ENCODE measurements at regions not wholly inside any gene's neighbourhood (a gene's known extent, or its start where the extent isn't known, plus 50 kb on each side); places are given as distances from the start of the nearest gene placed in this dataset.

DNA sequence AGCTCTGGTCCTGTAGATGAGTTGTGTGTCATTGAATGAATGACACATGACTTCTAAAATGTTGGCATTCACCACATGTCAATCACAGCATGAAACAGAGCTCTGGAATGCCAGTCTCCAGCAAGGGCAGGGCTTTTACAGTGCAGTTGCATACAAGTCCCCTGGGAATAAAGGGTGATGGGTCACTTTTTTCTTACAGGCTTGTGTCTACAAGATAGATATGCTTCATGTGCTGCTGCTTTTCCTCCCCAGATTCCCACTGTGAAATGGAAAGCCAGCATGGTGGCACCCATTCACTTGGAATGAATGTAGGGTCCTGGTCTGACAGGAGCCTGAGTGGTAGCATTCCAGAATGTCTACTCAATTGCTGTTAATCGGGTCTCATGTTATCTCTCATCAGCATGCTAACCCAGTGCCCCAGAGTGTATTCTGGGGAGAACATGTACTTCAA, 159.1 kb upstream of the KIT start:
- peak; percentile 9 for DNase-seq (ENCODE audit: low read depth)
- TF ChIP-seq, protein P1, sequence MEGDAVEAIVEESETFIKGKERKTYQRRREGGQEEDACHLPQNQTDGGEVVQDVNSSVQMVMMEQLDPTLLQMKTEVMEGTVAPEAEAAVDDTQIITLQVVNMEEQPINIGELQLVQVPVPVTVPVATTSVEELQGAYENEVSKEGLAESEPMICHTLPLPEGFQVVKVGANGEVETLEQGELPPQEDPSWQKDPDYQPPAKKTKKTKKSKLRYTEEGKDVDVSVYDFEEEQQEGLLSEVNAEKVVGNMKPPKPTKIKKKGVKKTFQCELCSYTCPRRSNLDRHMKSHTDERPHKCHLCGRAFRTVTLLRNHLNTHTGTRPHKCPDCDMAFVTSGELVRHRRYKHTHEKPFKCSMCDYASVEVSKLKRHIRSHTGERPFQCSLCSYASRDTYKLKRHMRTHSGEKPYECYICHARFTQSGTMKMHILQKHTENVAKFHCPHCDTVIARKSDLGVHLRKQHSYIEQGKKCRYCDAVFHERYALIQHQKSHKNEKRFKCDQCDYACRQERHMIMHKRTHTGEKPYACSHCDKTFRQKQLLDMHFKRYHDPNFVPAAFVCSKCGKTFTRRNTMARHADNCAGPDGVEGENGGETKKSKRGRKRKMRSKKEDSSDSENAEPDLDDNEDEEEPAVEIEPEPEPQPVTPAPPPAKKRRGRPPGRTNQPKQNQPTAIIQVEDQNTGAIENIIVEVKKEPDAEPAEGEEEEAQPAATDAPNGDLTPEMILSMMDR (IDR thresholded peaks at IDR 0.05; ENCODE audit: insufficient read depth, low read length) = no peak
- no peak overlapping the region for H3K4me3 ChIP-seq (ENCODE audit: low read depth, low read length)

GRCh38 chr4:54499308-54500074, 158.3 kb upstream of the KIT start:
- DNase-seq (ENCODE audit: low read depth) = no peak
- TF ChIP-seq, protein P1 (IDR thresholded peaks at IDR 0.05; ENCODE audit: insufficient read depth, low read length) = no peak
- H3K4me3 ChIP-seq (ENCODE audit: low read depth, low read length) = no peak overlapping the region

GRCh38 chr4:54505362-54505761, 152.4 kb upstream of the KIT start:
- no peak overlapping the region for H3K4me3 ChIP-seq (ENCODE audit: low read depth, low read length)
- DNase-seq (ENCODE audit: low read depth) = no peak
- TF ChIP-seq, protein P1 (IDR thresholded peaks at IDR 0.05; ENCODE audit: insufficient read depth, low read length) = no peak

DNA sequence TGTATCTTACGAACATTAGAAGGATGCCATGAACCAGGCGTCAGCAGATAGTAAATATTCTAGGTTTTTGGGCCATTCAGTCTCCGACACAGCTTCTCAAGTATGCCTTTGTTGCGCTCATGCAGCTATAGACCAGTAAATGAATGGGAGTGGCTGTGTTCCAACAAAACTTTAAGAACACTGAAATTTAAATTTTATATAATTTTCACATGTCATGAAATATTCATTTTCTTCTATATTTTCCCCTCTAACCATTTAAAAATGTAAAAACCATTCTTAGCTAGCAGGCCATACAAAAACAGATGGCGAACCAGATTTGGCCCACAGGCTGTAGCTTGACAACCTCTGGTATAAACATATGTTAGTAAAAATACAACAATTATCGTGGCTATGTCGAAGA, 151.8 kb upstream of the KIT start:
- TF ChIP-seq, protein P1 (IDR thresholded peaks at IDR 0.05; ENCODE audit: insufficient read depth, low read length) = no peak
- DNase-seq (ENCODE audit: low read depth) = no peak
- H3K4me3 ChIP-seq (ENCODE audit: low read depth, low read length) = no peak overlapping the region

- TF ChIP-seq, protein P1 (IDR thresholded peaks at IDR 0.05; ENCODE audit: insufficient read depth, low read length) = no peak
- H3K4me3 ChIP-seq (ENCODE audit: low read depth, low read length) = no peak overlapping the region
- DNase-seq (ENCODE audit: low read depth) = no peak
Observed at GRCh38 chr4:54509057-54509456, 148.7 kb upstream of the KIT start.

GRCh38 chr4:54513204-54513603, 144.6 kb upstream of the KIT start:
- TF ChIP-seq, protein P1 (IDR thresholded peaks at IDR 0.05; ENCODE audit: insufficient read depth, low read length) = no peak
- H3K4me3 ChIP-seq (ENCODE audit: low read depth, low read length) = no peak overlapping the region
- DNase-seq (ENCODE audit: low read depth) = peak; percentile 82

DNA sequence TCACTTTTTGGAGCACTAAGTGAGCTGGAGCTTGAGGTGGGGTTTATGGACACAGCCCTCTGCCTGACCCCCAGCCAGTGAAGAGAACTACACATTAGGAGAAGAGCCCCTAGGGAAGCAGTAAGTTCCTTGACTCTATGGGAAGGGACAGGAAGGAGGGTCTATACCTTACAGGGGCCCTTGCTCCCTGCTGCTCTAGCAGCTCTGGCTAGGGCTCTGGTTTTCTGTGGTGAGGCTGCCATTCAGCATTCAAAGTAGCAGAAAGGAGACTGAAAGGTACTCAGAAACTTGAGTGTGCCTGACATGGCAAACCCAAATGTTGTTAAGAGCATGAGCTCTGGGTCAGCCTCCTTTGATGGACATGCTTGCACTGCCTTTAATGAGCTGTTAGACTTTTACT, 144.0 kb upstream of the KIT start:
- DNase-seq (ENCODE audit: low read depth) = no peak
- TF ChIP-seq, protein P1 (IDR thresholded peaks at IDR 0.05; ENCODE audit: insufficient read depth, low read length) = no peak
- no peak overlapping the region for H3K4me3 ChIP-seq (ENCODE audit: low read depth, low read length)

Measured in fibroblast of the aortic adventitia (primary cell).